ENCODE measurements at regions not wholly inside any gene's neighbourhood (a gene's known extent, or its start where the extent isn't known, plus 50 kb on each side); places are given as distances from the start of the nearest gene placed in this dataset.
A peak's percentile ranks its signal among the peaks of the same experiment; 100 is the strongest.

DNA sequence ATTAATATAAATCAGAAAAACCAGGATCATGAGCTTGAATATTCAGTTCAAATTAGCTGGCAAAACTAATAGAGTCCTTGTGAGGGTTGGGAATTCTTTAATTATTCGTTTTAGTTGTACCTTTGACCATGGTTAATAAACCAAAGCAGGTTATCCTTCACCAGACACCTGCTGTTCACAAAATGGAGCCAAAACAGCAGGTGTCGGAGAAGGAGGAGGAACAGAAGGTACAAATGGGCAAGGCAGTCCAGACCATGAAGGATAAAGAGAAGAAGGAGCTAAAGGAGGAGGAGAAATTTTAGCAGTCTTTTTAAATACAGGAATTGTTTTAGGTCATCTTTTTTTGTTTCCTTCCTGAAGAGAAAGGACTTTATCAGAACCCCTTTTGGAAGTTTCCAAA, 106.1 kb downstream of the NHLRC3 start:
- Histone ChIP-seq H3K36me3 (ENCODE audit: control insufficient read depth, insufficient read depth, low read length) (no peaks in the 10 kb centered on the region), H3K9me3 (ENCODE audit: control insufficient read depth, insufficient read depth, low read depth, low read length) (no peaks in the 10 kb centered on the region), H4K20me1 (ENCODE audit: control insufficient read depth, extremely low read depth, insufficient read depth, low read length) (no peaks in the 10 kb centered on the region), H3K4me3 (replicated peaks in 1 of 4; ENCODE audit: control extremely low read depth in 1 of 4, insufficient read depth in 1 of 4, low read depth in 3 of 4, low read length in 4 of 4) (no peak overlapping the region), H3K4me1 (ENCODE audit: control insufficient read depth, extremely low read depth, insufficient read depth, low read length) (no peaks in the 10 kb centered on the region), H2AFZ (ENCODE audit: low read length) (no peak overlapping the region), H3K4me2 (ENCODE audit: extremely low read depth, insufficient read depth, low read length) (no peak overlapping the region), H3K27me3 (ENCODE audit: control insufficient read depth, insufficient read depth, low read length) (peaks cover 3% of the 10 kb centered on the region), H3K9ac (ENCODE audit: insufficient read depth, low read length) (no peak overlapping the region), H3K27ac (ENCODE audit: insufficient read depth, low read length) (no peak overlapping the region), H3K79me2 (ENCODE audit: control insufficient read depth, insufficient read depth, low read length) (no peaks in the 10 kb centered on the region)
- DNase-seq (ENCODE audit: low read depth in 2 of 2): no peak
- no peak for TF ChIP-seq EZH2 (IDR thresholded peaks at IDR 0.05; ENCODE audit: low read length, missing control alignments)
- TF ChIP-seq CTCF (conservative IDR thresholded peaks at IDR 0.05 in 1 of 2, IDR thresholded peaks at IDR 0.05 in 1 of 2; ENCODE audit: low read depth in 1 of 2, low read length in 2 of 2): no peak

GRCh38 chr13:39144941-39145533, 106.8 kb downstream of the NHLRC3 start:
- Histone ChIP-seq H3K27me3 (ENCODE audit: control insufficient read depth, insufficient read depth, low read length) (peaks cover 3% of the 10 kb centered on the region), H3K9me3 (ENCODE audit: control insufficient read depth, insufficient read depth, low read depth, low read length) (no peaks in the 10 kb centered on the region), H2AFZ (ENCODE audit: low read length) (no peak overlapping the region), H3K4me3 (replicated peaks in 1 of 4; ENCODE audit: control extremely low read depth in 1 of 4, insufficient read depth in 1 of 4, low read depth in 3 of 4, low read length in 4 of 4) (peak overlapping the region in 1 of 4 experiments; percentile 37), H3K4me2 (ENCODE audit: extremely low read depth, insufficient read depth, low read length) (peak overlapping the region; percentile 63), H3K27ac (ENCODE audit: insufficient read depth, low read length) (no peak overlapping the region), H4K20me1 (ENCODE audit: control insufficient read depth, extremely low read depth, insufficient read depth, low read length) (no peaks in the 10 kb centered on the region), H3K4me1 (ENCODE audit: control insufficient read depth, extremely low read depth, insufficient read depth, low read length) (no peaks in the 10 kb centered on the region), H3K79me2 (ENCODE audit: control insufficient read depth, insufficient read depth, low read length) (no peaks in the 10 kb centered on the region), H3K36me3 (ENCODE audit: control insufficient read depth, insufficient read depth, low read length) (no peaks in the 10 kb centered on the region), H3K9ac (ENCODE audit: insufficient read depth, low read length) (no peak overlapping the region)
- TF ChIP-seq CTCF (conservative IDR thresholded peaks at IDR 0.05 in 1 of 2, IDR thresholded peaks at IDR 0.05 in 1 of 2; ENCODE audit: low read depth in 1 of 2, low read length in 2 of 2) (peak; percentile 88 to 92), EZH2 (IDR thresholded peaks at IDR 0.05; ENCODE audit: low read length, missing control alignments) (no peak)
- peak; percentile 55 to 78 for DNase-seq (ENCODE audit: low read depth in 2 of 2)

DNA sequence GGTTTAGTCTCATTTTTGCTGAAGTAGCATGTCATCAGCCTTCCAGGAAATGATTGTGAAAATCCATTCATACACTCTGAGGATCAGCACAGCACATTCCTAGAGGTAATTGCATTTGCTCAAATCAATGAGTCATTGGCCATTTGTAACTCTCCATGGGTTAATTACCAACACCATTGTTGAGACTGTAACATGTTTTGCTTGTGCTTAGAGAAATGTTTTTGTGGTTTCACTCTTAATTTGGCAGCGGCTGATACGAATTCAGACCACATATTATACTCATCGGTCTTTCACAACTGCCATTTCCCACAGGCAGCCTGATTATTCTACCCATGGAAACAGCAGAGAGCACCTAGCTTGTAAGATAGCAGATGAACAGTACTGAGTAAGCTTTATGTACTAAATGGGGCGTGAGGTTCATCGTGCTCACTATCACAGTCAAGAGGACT, 110.3 kb downstream of the NHLRC3 start:
- no peaks in the 10 kb centered on the region for H4K20me1 ChIP-seq (ENCODE audit: control insufficient read depth, extremely low read depth, insufficient read depth, low read length)
- H2AFZ ChIP-seq (ENCODE audit: low read length): no peak overlapping the region
- H3K4me3 ChIP-seq (replicated peaks in 1 of 4; ENCODE audit: control extremely low read depth in 1 of 4, insufficient read depth in 1 of 4, low read depth in 3 of 4, low read length in 4 of 4): no peak overlapping the region
- no peaks in the 10 kb centered on the region for H3K79me2 ChIP-seq (ENCODE audit: control insufficient read depth, insufficient read depth, low read length)
- no peak overlapping the region for H3K27ac ChIP-seq (ENCODE audit: insufficient read depth, low read length)
- H3K4me2 ChIP-seq (ENCODE audit: extremely low read depth, insufficient read depth, low read length): no peak overlapping the region
- H3K9me3 ChIP-seq (ENCODE audit: control insufficient read depth, insufficient read depth, low read depth, low read length): no peaks in the 10 kb centered on the region
- no peak overlapping the region for H3K9ac ChIP-seq (ENCODE audit: insufficient read depth, low read length)
- H3K27me3 ChIP-seq (ENCODE audit: control insufficient read depth, insufficient read depth, low read length): peaks cover 3% of the 10 kb centered on the region
- TF ChIP-seq EZH2 (IDR thresholded peaks at IDR 0.05; ENCODE audit: low read length, missing control alignments) (no peak), CTCF (conservative IDR thresholded peaks at IDR 0.05 in 1 of 2, IDR thresholded peaks at IDR 0.05 in 1 of 2; ENCODE audit: low read depth in 1 of 2, low read length in 2 of 2) (no peak)
- no peaks in the 10 kb centered on the region for H3K36me3 ChIP-seq (ENCODE audit: control insufficient read depth, insufficient read depth, low read length)
- H3K4me1 ChIP-seq (ENCODE audit: control insufficient read depth, extremely low read depth, insufficient read depth, low read length): no peaks in the 10 kb centered on the region
- DNase-seq (ENCODE audit: low read depth in 2 of 2): peak; percentile 68 to 88
